Small intestine (tissue), 7 donors: ENCODE measurements at regions not wholly inside any gene's neighbourhood (a gene's known extent, or its start where the extent isn't known, plus 50 kb on each side); places are given as distances from the start of the nearest gene placed in this dataset.

Source experiments
- DNase-seq, 2 donors: peaks; one replicate each; pipeline versions ENCODE4 v3.0.0 to v3.0.0-alpha.2; 2013
- FAIRE-seq: peaks from 2 replicates; lab custom pipeline; 2012; peaks lifted over from hg19 to GRCh38; lab: Jason Lieb, UNC
- H3K27ac ChIP-seq, 3 donors: one replicate each; pipeline ENCODE4 v1.5.1; 2013; ENCODE audit warnings: low read length in 2 of 3, mild to moderate bottlenecking in 2 of 3, control low read depth in 1 of 3, inconsistent platforms in 1 of 3, low read depth in 1 of 3, moderate library complexity in 1 of 3
- H3K27me3 ChIP-seq, 3 donors: one replicate each; pipeline ENCODE4 v1.6.1; 2013; ENCODE audit warnings: low read length in 3 of 3, inconsistent platforms in 1 of 3; ENCODE audit not compliant: control insufficient read depth in 3 of 3, insufficient read depth in 3 of 3
- H3K36me3 ChIP-seq, 3 donors: one replicate each; pipeline ENCODE4 v1.6.1; 2013; ENCODE audit warnings: low read length in 3 of 3, inconsistent platforms in 1 of 3, low read depth in 1 of 3, mild to moderate bottlenecking in 1 of 3, moderate library complexity in 1 of 3; ENCODE audit not compliant: control insufficient read depth in 3 of 3, insufficient read depth in 2 of 3
- H3K4me1 ChIP-seq, 3 donors: one replicate each; pipeline ENCODE4 v1.6.1; 2013; ENCODE audit warnings: low read length in 2 of 3, inconsistent platforms in 1 of 3, low read depth in 1 of 3, mild to moderate bottlenecking in 1 of 3, moderate library complexity in 1 of 3; ENCODE audit not compliant: control insufficient read depth in 3 of 3, insufficient read depth in 2 of 3
- H3K4me3 ChIP-seq, 3 donors: one replicate each; pipeline ENCODE4 v1.5.1; 2013; ENCODE audit warnings: low read length in 3 of 3, control low read depth in 1 of 3, inconsistent platforms in 1 of 3, low read depth in 1 of 3, mild to moderate bottlenecking in 1 of 3, moderate library complexity in 1 of 3
- H3K9me3 ChIP-seq, 2 donors: one replicate each; pipeline ENCODE4 v1.6.1; 2013; ENCODE audit warnings: low read depth in 1 of 2, low read length in 1 of 2; ENCODE audit not compliant: control insufficient read depth in 2 of 2, insufficient read depth in 1 of 2
- WGBS, 3 donors: extraction: QIAGEN DNeasy Blood & Tissue Kit; methylation state at CpG; one replicate each; pipeline ENCODE4 v1.1.7; 2013; 5-methylcytosine and 5-hydroxymethylcytosine counted together
- donor health status: healthy with polysubstance abuse.
- donor health status: control.
- donor health status: control.
- donor health status: Bipolar disorder and iron deficiency.
- donor health status: healthy.

- Histone ChIP-seq H3K27ac (no peak overlapping the region), H3K27me3 (no peaks in the 10 kb centered on the region), H3K4me3 (no peak overlapping the region), H3K4me1 (no peaks in the 10 kb centered on the region), H3K9me3 (no peaks in the 10 kb centered on the region), H3K36me3 (no peaks in the 10 kb centered on the region)
- no peak for FAIRE-seq
- 58 to 66% (median 63%) methylated on average over 2 of the region's 2 CpGs for WGBS, 3 donors
- no peak for DNase-seq
Observed at GRCh38 chr4:136277741-136278140, 1254.6 kb downstream of the PCDH18 start.

DNA sequence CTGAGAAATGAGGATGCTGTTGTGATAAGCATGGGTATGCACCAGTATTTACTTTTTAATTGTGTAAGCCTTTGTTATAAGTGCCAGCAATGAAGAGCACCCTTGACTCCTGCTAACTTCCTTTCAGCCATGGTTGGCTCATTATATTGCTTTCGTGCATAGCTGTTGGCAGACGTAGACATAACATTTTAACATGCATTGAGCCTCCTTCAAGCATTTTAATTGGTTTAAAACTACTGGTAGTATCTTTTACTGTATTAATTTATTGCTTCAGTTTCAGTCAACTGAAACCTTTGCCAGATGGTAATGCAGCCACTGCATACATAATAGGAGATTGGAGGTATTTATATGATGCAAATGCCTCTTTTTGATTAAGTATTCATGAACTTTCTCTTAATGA lies 1285.4 kb downstream of the PCDH18 start:
- no peak overlapping the region for H3K4me3 ChIP-seq
- no peaks in the 10 kb centered on the region for H3K27me3 ChIP-seq
- no peaks in the 10 kb centered on the region for H3K4me1 ChIP-seq
- DNase-seq (no peak), FAIRE-seq (no peak)
- no peaks in the 10 kb centered on the region for H3K9me3 ChIP-seq
- H3K36me3 ChIP-seq, result no peaks in the 10 kb centered on the region
- no peak overlapping the region for H3K27ac ChIP-seq
- WGBS, 3 donors, result 55 to 72% (median 60%) methylated on average over 2 of the region's 2 CpGs

DNA sequence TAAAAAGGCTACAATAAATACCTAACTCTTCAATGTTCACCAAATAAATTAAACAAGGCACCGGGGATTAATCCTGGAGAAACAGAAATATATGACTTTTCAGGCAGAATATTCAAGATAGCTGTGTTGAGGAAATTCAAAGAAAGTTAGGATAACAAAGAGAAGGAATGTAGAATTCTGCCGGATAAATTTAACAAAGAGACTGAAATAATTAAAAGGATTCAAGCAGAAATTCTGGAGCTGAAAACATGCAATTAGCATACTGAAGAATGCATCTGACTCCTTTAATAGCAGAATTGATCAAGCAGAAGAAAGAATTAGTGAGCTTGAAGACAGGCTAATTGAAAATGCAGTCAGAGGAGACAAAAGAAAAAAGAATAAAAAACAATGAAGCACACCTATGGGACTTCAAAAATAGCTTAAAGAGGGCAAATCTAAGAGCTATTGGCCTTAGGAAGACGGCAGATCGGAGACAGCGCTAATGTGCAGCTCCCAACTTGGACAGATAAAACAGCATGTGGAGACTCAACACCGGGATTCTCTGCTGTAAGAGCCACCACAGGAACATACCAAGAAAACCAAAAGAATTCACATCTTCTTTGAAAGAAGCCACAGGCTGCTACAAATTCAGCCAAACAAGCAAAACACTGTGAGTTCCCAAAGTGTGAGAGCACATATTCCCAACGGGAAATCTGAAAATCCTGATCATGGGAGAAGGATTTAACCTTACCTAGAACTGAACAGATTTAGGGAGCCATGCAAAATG lies 1290.9 kb downstream of the PCDH18 start:
- no peak overlapping the region for H3K27ac ChIP-seq
- FAIRE-seq (no peak), DNase-seq (no peak)
- no peak overlapping the region for H3K4me3 ChIP-seq
- no peaks in the 10 kb centered on the region for H3K27me3 ChIP-seq
- WGBS, 3 donors, result 79 to 90% (median 88%) methylated on average over 7 of the region's 7 CpGs
- no peaks in the 10 kb centered on the region for H3K36me3 ChIP-seq
- H3K9me3 ChIP-seq, result peaks cover 0 to 20% of the 10 kb centered on the region in 2 donors
- no peaks in the 10 kb centered on the region for H3K4me1 ChIP-seq

DNA sequence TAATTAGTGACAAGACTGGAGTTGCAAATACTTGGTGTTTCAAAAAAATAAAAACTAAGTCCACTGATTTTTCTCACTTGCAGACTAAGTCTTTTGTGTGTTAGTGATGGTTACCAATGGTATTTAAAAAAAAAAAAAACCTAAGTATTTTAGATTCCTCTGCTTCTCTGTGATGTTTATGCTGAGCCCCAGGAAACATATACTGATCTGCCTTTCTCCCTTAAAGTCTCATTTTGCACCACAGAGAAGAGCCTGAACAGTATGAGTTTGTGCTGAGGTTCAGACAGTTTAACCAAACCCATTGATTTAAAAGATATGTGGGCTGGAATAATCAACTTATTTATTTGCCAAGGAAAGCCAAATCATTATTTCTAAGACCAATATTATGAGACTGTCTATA lies 1305.0 kb downstream of the PCDH18 start:
- H3K36me3 ChIP-seq, result no peaks in the 10 kb centered on the region
- DNase-seq (no peak), FAIRE-seq (no peak)
- H3K4me1 ChIP-seq, result no peaks in the 10 kb centered on the region
- no peaks in the 10 kb centered on the region for H3K9me3 ChIP-seq
- H3K4me3 ChIP-seq, result no peak overlapping the region
- no peaks in the 10 kb centered on the region for H3K27me3 ChIP-seq
- no peak overlapping the region for H3K27ac ChIP-seq

GRCh38 chr4:136219592-136220125 lies 1312.6 kb downstream of the PCDH18 start:
- FAIRE-seq, result no peak
- no peak for DNase-seq
- H3K27me3 ChIP-seq, result no peaks in the 10 kb centered on the region
- no peaks in the 10 kb centered on the region for H3K9me3 ChIP-seq
- no peaks in the 10 kb centered on the region for H3K4me1 ChIP-seq
- no peak overlapping the region for H3K4me3 ChIP-seq
- no peak overlapping the region for H3K27ac ChIP-seq
- 82 to 94% (median 89%) methylated on average over 3 of the region's 3 CpGs for WGBS, 3 donors
- H3K36me3 ChIP-seq, result no peaks in the 10 kb centered on the region

DNA sequence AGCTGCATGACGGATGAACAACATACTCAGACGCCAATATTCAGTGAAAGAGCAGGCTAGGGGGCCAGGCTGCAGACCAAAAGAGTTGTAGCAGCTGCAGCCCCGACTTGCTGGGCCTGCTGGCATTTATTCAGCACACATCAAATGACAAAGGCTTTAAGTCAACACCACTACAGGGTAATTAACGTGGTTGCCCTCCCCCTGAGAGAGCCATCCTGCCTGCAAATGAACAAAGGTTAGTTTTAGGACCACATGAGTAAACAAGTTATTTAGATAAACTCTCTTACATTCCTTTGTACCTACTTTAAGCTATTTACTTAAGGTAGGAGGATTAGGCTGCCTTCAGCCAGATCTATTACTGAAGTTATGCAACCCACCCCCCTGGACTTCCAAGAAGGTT lies 1329.1 kb downstream of the PCDH18 start:
- H3K27me3 ChIP-seq, result no peaks in the 10 kb centered on the region
- peaks cover 0 to 8% of the 10 kb centered on the region in 2 donors for H3K9me3 ChIP-seq
- H3K4me3 ChIP-seq, result no peak overlapping the region
- H3K27ac ChIP-seq, result no peak overlapping the region
- FAIRE-seq (no peak), DNase-seq (no peak)
- 44 to 51% (median 47%) methylated on average over 4 of the region's 4 CpGs for WGBS, 3 donors
- H3K4me1 ChIP-seq, result no peaks in the 10 kb centered on the region
- H3K36me3 ChIP-seq, result no peaks in the 10 kb centered on the region

- H3K4me3 ChIP-seq, result no peak overlapping the region
- H3K4me1 ChIP-seq, result no peaks in the 10 kb centered on the region
- FAIRE-seq, result no peak
- H3K27ac ChIP-seq, result no peak overlapping the region
- 64 to 91% (median 89%) methylated on average over 1 of the region's 1 CpG for WGBS, 3 donors
- DNase-seq, result no peak
- no peaks in the 10 kb centered on the region for H3K36me3 ChIP-seq
- no peaks in the 10 kb centered on the region for H3K27me3 ChIP-seq
- H3K9me3 ChIP-seq, result peaks cover 0 to 8% of the 10 kb centered on the region in 2 donors
Observed at GRCh38 chr4:136198358-136198757, 1333.9 kb downstream of the PCDH18 start.

DNA sequence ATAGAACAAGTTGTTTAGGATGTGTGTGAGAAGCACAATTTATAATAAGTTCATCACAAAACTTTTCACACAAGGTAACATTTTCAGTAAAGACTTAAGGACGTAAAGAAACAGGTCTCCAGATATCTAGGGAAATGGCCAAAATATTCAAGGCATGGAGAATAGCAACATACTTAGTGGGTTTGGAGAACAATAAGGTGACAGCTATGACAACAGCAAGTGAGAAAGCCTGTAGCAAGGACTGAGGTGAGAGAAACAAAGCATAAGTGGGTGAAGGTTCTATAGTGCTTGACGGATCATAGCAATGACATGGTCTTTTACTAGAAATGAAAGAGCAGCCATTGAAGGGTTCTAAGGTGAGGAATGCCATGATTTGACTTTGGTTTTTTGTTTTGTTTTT lies 1337.3 kb downstream of the PCDH18 start:
- Histone ChIP-seq H3K36me3 (no peaks in the 10 kb centered on the region), H3K27ac (no peak overlapping the region), H3K9me3 (no peaks in the 10 kb centered on the region), H3K27me3 (no peaks in the 10 kb centered on the region), H3K4me1 (no peaks in the 10 kb centered on the region), H3K4me3 (no peak overlapping the region)
- no peak for DNase-seq
- no peak for FAIRE-seq
- WGBS, 3 donors, result 86 to 95% (median 94%) methylated on average over 2 of the region's 2 CpGs

- H3K27me3 ChIP-seq, result no peaks in the 10 kb centered on the region
- H3K9me3 ChIP-seq, result peaks cover 0 to 3% of the 10 kb centered on the region in 2 donors
- FAIRE-seq (no peak), DNase-seq (no peak)
- no peaks in the 10 kb centered on the region for H3K36me3 ChIP-seq
- no peaks in the 10 kb centered on the region for H3K4me1 ChIP-seq
- no peak overlapping the region for H3K4me3 ChIP-seq
- H3K27ac ChIP-seq, result no peak overlapping the region
- WGBS, 3 donors, result 49 to 76% (median 53%) methylated on average over 2 of the region's 2 CpGs
Observed at GRCh38 chr4:136186650-136187049, 1345.6 kb downstream of the PCDH18 start.
